ENCODE measurements at regions not wholly inside any gene's neighbourhood (a gene's known extent, or its start where the extent isn't known, plus 50 kb on each side); places are given as distances from the start of the nearest gene placed in this dataset.

- no peak for TF ChIP-seq ZNF274 (IDR thresholded peaks at IDR 0.05; ENCODE audit: low read depth, low read length)
- TF ChIP-seq CTCF (IDR thresholded peaks at IDR 0.05 in 2 of 3, conservative IDR thresholded peaks at IDR 0.05 in 1 of 3; ENCODE audit: borderline replicate concordance in 1 of 3, insufficient read depth in 1 of 3, low read depth in 2 of 3, low read length in 2 of 3): no peak
- TF ChIP-seq POLR2A (IDR thresholded peaks at IDR 0.05; ENCODE audit: borderline replicate concordance, extremely low read depth, insufficient read depth, insufficient read length): no peak
- no peak for TF ChIP-seq POLR2AphosphoS5 (IDR thresholded peaks at IDR 0.05; ENCODE audit: low read depth, low read length)
- no peak for TF ChIP-seq MAX (IDR thresholded peaks at IDR 0.05)
- no peak for TF ChIP-seq YY1 (IDR thresholded peaks at IDR 0.05; ENCODE audit: extremely low read depth, insufficient replicate concordance, low read depth, low read length)
- no peak for TF ChIP-seq EZH2 (IDR thresholded peaks at IDR 0.05)
- TF ChIP-seq RAD21 (IDR thresholded peaks at IDR 0.05; ENCODE audit: low read depth): no peak
- no peak for TF ChIP-seq ZFX (IDR thresholded peaks at IDR 0.05)
- TF ChIP-seq EZH2phosphoT487 (IDR thresholded peaks at IDR 0.05; ENCODE audit: borderline replicate concordance): no peak
These were observed 164.0 kb upstream of the HES1 start for GRCh38 chr3:193971966-193972365.
